ENCODE measurements at regions not wholly inside any gene's neighbourhood (a gene's known extent, or its start where the extent isn't known, plus 50 kb on each side); places are given as distances from the start of the nearest gene placed in this dataset.

DNA sequence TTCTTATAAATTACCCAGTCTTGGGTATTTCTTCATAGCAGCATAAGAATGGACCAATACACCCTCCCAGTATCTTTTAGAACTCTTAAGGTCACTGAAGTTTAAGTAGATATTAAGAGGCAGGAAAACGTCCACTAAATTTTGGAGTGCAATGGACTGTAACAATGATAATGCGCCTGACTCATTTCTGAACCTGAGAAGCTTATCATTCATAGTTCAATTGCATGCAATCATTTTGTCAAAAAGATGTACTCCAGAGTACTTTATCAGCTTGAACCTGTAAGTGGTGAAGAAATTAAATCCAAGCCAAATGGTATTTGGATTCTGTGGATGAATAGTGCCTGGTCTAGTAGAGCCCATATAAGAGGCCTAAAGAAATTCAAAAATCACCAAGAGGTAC lies 196.5 kb upstream of the CDH9 start:
- ATAC-seq (ENCODE audit: low read depth), result no peak

GRCh38 chr5:27221410-27221809 lies 183.0 kb upstream of the CDH9 start:
- POLR2A ChIA-PET, result no interaction called here
- Mint-ChIP-seq H3K27me3 (no peaks in the 10 kb centered on the region), H3K4me1 (no peaks in the 10 kb centered on the region), H3K9me3 (peaks cover 6% of the 10 kb centered on the region), H3K4me3 (no peak overlapping the region), H3K36me3 (no peaks in the 10 kb centered on the region), H3K27ac (no peak overlapping the region)
- DNase-seq (no peak), ATAC-seq (ENCODE audit: low read depth) (no peak)

More for the DNA sequence above, 196.5 kb upstream of the CDH9 start:
- Mint-ChIP-seq H3K4me3 (no peak overlapping the region), H3K27me3 (no peaks in the 10 kb centered on the region), H3K4me1 (no peaks in the 10 kb centered on the region), H3K27ac (no peak overlapping the region), H3K36me3 (no peaks in the 10 kb centered on the region), H3K9me3 (no peaks in the 10 kb centered on the region)
- no peak for DNase-seq
- POLR2A ChIA-PET, result no interaction called here

DNA sequence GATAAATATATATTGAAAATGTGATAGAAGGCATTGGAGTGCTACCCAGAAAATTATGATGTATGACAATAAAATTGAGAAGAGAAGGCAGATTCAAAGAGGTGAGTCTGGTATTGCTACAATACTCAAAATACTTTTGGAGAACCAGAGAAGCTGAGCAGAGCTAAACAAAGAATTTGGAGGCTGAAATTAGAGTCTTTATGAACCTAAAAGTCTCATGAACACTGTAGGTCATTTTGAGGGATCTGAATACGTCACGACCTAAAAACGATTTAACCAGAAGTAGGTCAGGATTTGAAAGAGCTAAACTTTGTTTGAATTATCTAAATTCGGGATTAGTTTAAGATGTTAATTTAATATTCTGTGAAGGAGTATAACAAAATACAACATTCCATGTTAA lies 182.4 kb upstream of the CDH9 start:
- POLR2A ChIA-PET, result no interaction called here

GRCh38 chr5:27217977-27218376 lies 179.6 kb upstream of the CDH9 start:
- Mint-ChIP-seq H3K4me1 (no peaks in the 10 kb centered on the region), H3K27ac (no peak overlapping the region), H3K36me3 (no peaks in the 10 kb centered on the region), H3K27me3 (no peaks in the 10 kb centered on the region), H3K9me3 (peaks cover 3% of the 10 kb centered on the region), H3K4me3 (no peak overlapping the region)
- DNase-seq (no peak), ATAC-seq (ENCODE audit: low read depth) (no peak)
- POLR2A ChIA-PET, result no interaction called here

More for the DNA sequence above, 182.4 kb upstream of the CDH9 start:
- Mint-ChIP-seq H3K27me3 (no peaks in the 10 kb centered on the region), H3K4me1 (no peaks in the 10 kb centered on the region), H3K9me3 (peaks cover 6% of the 10 kb centered on the region), H3K36me3 (no peaks in the 10 kb centered on the region), H3K4me3 (no peak overlapping the region), H3K27ac (no peak overlapping the region)
- no peak for ATAC-seq (ENCODE audit: low read depth)
- DNase-seq, result no peak

DNA sequence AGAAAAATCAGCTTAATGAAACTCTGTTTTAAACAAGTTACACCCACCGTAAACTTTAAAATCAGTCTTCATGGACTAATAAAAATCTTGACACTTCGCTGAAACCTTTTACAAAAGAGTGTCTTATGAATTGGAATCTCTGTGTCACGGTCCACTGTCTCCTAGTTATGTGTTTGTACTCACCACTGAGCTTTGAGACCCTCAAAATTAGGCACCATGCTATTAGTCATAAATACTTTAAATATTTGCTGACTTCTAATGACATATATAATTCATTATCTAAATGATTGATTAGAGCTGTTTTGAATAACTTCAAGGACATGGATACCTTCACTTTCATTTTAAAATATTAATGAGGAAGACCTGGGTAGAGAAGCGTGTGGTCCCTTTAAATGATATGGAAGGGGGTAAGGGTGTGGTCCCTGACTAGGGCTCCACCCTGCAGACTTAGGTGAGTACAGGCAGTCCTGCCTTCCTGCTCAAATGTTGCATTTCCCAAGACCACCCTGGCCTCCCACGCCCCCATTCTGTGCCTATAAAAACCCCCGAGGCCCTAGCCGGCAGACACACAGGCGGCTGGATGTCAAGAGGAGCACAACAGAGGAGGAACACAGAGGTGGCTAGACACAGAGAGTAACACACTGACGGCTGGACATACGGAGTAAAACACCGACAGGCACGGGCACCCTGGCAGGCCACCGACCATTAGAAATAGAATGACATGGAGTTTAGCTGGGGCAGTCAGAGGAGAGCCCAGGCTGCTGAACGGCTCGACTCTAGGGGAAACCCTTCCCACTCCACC lies 179.0 kb upstream of the CDH9 start:
- Mint-ChIP-seq H3K4me1 (no peaks in the 10 kb centered on the region), H3K9me3 (peaks cover 3% of the 10 kb centered on the region), H3K36me3 (no peaks in the 10 kb centered on the region), H3K27ac (no peak overlapping the region), H3K4me3 (no peak overlapping the region), H3K27me3 (no peaks in the 10 kb centered on the region)
- POLR2A ChIA-PET, result no interaction called here
- ATAC-seq (ENCODE audit: low read depth) (no peak), DNase-seq (no peak)

- DNase-seq, result no peak
- POLR2A ChIA-PET, result no interaction called here
- ATAC-seq (ENCODE audit: low read depth), result no peak
- H3K4me3 Mint-ChIP-seq, result no peak overlapping the region
- H3K36me3 Mint-ChIP-seq, result no peaks in the 10 kb centered on the region
- peaks cover 3% of the 10 kb centered on the region for H3K9me3 Mint-ChIP-seq
- H3K27ac Mint-ChIP-seq, result no peak overlapping the region
- no peaks in the 10 kb centered on the region for H3K27me3 Mint-ChIP-seq
- H3K4me1 Mint-ChIP-seq, result no peaks in the 10 kb centered on the region
Measured at GRCh38 chr5:27216367-27216950, 178.1 kb upstream of the CDH9 start.

DNA sequence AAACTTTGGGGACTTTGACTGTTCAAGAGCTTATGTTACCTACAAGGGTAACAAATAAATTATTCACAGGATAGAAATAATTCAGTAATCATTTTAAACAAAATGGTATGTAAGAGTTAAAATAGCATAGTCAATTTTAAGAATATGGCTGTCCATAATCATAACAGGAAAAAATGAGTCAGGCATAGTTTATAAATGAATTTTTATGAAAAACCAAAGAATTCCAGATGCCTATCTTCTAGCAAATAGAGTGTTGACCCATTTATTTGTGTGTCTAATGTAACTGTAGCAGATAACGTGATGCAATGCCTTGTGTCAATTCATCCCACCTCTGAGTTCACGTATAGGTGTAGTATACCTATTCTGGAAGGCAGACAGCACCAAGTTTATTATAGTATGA lies 169.7 kb upstream of the CDH9 start:
- H3K4me1 Mint-ChIP-seq, result no peaks in the 10 kb centered on the region
- peaks cover 9% of the 10 kb centered on the region for H3K9me3 Mint-ChIP-seq
- H3K36me3 Mint-ChIP-seq, result no peaks in the 10 kb centered on the region
- DNase-seq (no peak), ATAC-seq (ENCODE audit: low read depth) (no peak)
- no peak overlapping the region for H3K27ac Mint-ChIP-seq
- POLR2A ChIA-PET, result no interaction called here
- H3K27me3 Mint-ChIP-seq, result no peaks in the 10 kb centered on the region
- H3K4me3 Mint-ChIP-seq, result no peak overlapping the region

GRCh38 chr5:27191786-27192510 lies 153.6 kb upstream of the CDH9 start:
- no peak overlapping the region for H3K4me3 Mint-ChIP-seq
- no peaks in the 10 kb centered on the region for H3K4me1 Mint-ChIP-seq
- H3K36me3 Mint-ChIP-seq, result no peaks in the 10 kb centered on the region
- no peaks in the 10 kb centered on the region for H3K27me3 Mint-ChIP-seq
- H3K27ac Mint-ChIP-seq, result no peak overlapping the region
- H3K9me3 Mint-ChIP-seq, result peaks cover 3% of the 10 kb centered on the region
- DNase-seq, result no peak
- POLR2A ChIA-PET, result no interaction called here
- no peak for ATAC-seq (ENCODE audit: low read depth)

GRCh38 chr5:27172693-27173092 lies 134.3 kb upstream of the CDH9 start:
- Mint-ChIP-seq H3K27me3 (no peaks in the 10 kb centered on the region), H3K27ac (no peak overlapping the region), H3K4me3 (no peak overlapping the region), H3K4me1 (no peaks in the 10 kb centered on the region), H3K9me3 (peaks cover 1% of the 10 kb centered on the region), H3K36me3 (no peaks in the 10 kb centered on the region)
- no peak for DNase-seq
- POLR2A ChIA-PET, result no interaction called here
- ATAC-seq (ENCODE audit: low read depth), result no peak

DNA sequence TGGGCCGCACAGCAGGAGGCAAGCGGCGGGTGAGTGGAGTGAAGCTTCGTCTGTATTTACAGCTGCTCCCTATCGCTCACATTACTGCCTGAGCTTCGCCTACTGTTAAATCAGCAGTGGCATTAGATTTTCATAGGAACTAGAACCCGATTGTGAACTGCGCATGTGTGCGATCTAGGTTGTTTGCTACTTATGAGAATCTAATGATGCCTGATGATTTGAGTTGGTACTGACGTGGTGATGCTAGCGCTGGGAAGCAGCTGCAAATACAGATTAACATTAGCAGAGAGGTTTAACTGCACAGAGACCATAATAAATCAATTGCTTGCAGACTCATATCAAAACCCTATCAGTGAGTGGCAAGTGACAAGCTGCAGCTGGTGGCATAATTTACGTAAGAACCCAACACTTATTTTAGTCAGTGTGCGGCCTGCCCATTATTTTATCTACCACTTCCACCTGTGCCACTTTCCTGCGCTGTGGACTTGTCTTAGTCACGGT lies 133.4 kb upstream of the CDH9 start:
- Mint-ChIP-seq H3K9me3 (peaks cover 1% of the 10 kb centered on the region), H3K4me1 (no peaks in the 10 kb centered on the region), H3K27me3 (no peaks in the 10 kb centered on the region), H3K27ac (no peak overlapping the region), H3K36me3 (no peaks in the 10 kb centered on the region), H3K4me3 (no peak overlapping the region)
- ATAC-seq (ENCODE audit: low read depth) (no peak), DNase-seq (no peak)
- POLR2A ChIA-PET, result no interaction called here

GRCh38 chr5:27158775-27159174 lies 120.4 kb upstream of the CDH9 start:
- POLR2A ChIA-PET, result no interaction called here
- Mint-ChIP-seq H3K4me3 (no peak overlapping the region), H3K9me3 (peaks cover 10% of the 10 kb centered on the region), H3K27me3 (no peaks in the 10 kb centered on the region), H3K27ac (no peak overlapping the region), H3K4me1 (no peaks in the 10 kb centered on the region), H3K36me3 (no peaks in the 10 kb centered on the region)
- DNase-seq (no peak), ATAC-seq (ENCODE audit: low read depth) (no peak)

DNA sequence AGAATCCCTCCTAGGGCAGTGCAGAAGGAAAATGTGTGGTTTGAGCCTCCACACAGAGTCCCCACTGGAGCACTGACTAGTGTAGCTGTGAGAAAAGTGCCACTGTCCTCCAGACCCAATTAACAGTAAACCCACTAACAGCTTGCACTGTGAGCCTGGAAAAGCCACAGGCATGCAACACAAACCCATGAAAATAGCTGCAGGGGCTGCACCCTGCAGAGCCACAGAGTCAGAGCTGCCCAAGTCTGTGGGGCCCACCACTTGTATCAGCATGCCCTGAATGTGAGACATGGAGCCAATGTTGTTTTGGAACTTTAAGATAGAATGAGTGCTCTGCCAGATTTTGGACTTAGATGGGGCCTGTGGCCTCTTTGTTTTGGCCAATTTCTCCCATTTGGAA lies 119.8 kb upstream of the CDH9 start:
- H3K4me3 Mint-ChIP-seq, result no peak overlapping the region
- ATAC-seq (ENCODE audit: low read depth) (no peak), DNase-seq (no peak)
- H3K4me1 Mint-ChIP-seq, result no peaks in the 10 kb centered on the region
- H3K9me3 Mint-ChIP-seq, result peaks cover 10% of the 10 kb centered on the region
- no peak overlapping the region for H3K27ac Mint-ChIP-seq
- no peaks in the 10 kb centered on the region for H3K36me3 Mint-ChIP-seq
- no peaks in the 10 kb centered on the region for H3K27me3 Mint-ChIP-seq
- POLR2A ChIA-PET, result no interaction called here

DNA sequence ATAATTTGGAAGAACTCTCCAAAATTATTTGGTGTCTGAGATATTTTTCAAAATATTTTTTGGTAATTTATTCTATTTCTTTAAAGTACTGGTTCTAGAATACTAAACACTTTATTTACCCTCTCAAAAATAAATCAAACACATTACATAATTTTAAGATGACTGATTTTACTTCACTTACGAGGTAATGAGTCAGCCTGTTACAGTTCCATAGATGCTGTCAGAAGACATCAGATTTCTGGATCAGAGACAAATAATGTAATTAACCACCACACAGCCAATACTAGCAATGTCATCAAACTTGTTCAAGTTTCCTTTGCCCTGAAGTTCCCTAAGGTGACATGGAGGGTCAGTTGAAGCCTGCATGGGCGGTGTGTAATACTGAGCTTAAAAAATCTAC lies 106.1 kb upstream of the CDH9 start:
- Mint-ChIP-seq H3K27me3 (no peaks in the 10 kb centered on the region), H3K27ac (no peak overlapping the region), H3K4me1 (no peaks in the 10 kb centered on the region), H3K4me3 (no peak overlapping the region), H3K36me3 (no peaks in the 10 kb centered on the region), H3K9me3 (no peaks in the 10 kb centered on the region)
- DNase-seq, result no peak
- POLR2A ChIA-PET, result no interaction called here
- no peak for ATAC-seq (ENCODE audit: low read depth)

DNA sequence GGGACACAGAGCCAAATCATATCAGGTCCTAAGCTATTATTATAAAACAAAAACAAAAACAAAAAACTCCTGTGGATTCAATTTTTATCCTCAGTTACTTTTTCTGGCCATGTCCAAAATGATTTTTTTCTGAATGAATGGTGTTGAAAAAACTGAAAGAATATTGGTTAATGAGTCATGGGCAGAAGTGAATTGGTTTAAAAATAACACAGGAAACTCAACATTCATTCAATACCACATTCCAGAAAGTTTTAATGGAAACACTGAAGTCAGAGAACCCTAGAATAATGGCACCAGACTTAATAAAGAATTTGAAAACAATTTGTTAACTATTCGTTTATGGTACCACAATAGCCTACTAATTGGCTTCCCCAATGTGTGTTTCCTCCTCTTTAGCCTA lies 102.4 kb upstream of the CDH9 start:
- POLR2A ChIA-PET, result no interaction called here
- Mint-ChIP-seq H3K4me1 (no peaks in the 10 kb centered on the region), H3K4me3 (no peak overlapping the region), H3K27ac (no peak overlapping the region), H3K27me3 (no peaks in the 10 kb centered on the region), H3K9me3 (peaks cover 7% of the 10 kb centered on the region), H3K36me3 (no peaks in the 10 kb centered on the region)
- ATAC-seq (ENCODE audit: low read depth) (no peak), DNase-seq (no peak)

Measured in activated naive CD8-positive, alpha-beta T cell treated with anti-CD3 and anti-CD28 coated beads, Interleukin-2, amount 10 ng/mL, durations not matched to agents 7 days and 5 days (primary cell).